PFSK-1 (cell line): ENCODE measurements at regions not wholly inside any gene's neighbourhood (a gene's known extent, or its start where the extent isn't known, plus 50 kb on each side); places are given as distances from the start of the nearest gene placed in this dataset.

Source experiments
- FOXP2 ChIP-seq: optimal IDR thresholded peaks from 2 replicates; pipeline ENCODE3; 2011; ENCODE audit warnings: borderline replicate concordance, control low read depth, inconsistent platforms; ENCODE audit not compliant: insufficient read depth; ENCODE audit errors: extremely low read length, extremely low read depth
- POLR2AphosphoS5 ChIP-seq: IDR thresholded peaks from 2 replicates; pipeline ENCODE4 v1.6.1; 2012; ENCODE audit warnings: low read depth, mild to moderate bottlenecking, control low read depth, low read length, moderate library complexity
- SIN3A ChIP-seq: IDR thresholded peaks from 2 replicates; pipeline ENCODE4 v1.6.1; 2012; ENCODE audit warnings: mild to moderate bottlenecking, low read length, moderate library complexity, borderline replicate concordance; ENCODE audit not compliant: insufficient read depth
- TAF1 ChIP-seq: IDR thresholded peaks from 2 replicates; pipeline ENCODE4 v1.6.1; 2012; ENCODE audit warnings: low read length, control low read depth, borderline replicate concordance; ENCODE audit not compliant: insufficient read depth
- TF ChIP-seq, protein P1 (sequence below), 2 experiments: IDR thresholded peaks; 2 replicates each; pipeline versions ENCODE4 v1.6.1 to v1.8.0; 2011 to 2012; ENCODE audit warnings: low read depth in 2 of 2, low read length in 2 of 2, control low read depth in 1 of 2, inconsistent platforms in 1 of 2, mild to moderate bottlenecking in 1 of 2, moderate library complexity in 1 of 2; ENCODE audit not compliant: insufficient read depth in 1 of 2

DNA sequence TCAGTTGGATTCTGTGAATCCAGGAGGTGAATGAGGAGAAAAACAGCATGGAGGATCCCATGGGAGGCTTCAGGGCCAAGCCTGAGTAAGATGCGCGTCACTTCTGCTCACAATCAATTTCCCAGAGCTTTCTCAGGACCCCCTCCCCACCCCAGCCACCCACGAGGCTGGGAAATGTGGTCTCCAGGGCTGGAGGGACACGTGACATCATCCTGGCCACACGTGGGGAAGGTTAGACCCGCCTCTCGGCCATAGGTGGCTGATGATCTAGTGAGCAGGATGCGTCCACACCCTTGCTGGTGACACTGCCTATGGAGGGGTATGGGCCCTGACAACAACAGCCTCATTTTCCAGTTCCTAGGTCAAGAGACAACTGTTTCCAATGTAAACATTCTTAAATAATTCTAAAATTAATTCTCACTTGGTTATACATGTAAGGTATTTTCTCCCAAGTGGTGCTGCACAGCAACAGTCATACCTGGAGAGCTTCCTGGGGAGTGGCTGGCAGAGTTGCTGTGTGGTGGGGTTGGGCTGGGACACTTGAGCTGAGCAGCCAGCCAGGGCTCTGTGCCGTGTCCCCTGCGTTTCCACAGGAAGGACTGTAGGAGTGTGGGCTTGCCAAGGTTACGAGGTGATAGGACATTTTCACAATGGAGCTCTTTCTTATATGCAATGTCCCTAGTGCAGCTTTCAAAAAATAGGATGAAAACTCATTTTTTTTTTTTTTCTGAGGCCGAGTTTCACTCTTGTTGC lies 153.1 kb downstream of the GADD45G start:
- TF ChIP-seq FOXP2 (no peak), TAF1 (no peak), POLR2AphosphoS5 (no peak), SIN3A (no peak)
- TF ChIP-seq, protein P1, sequence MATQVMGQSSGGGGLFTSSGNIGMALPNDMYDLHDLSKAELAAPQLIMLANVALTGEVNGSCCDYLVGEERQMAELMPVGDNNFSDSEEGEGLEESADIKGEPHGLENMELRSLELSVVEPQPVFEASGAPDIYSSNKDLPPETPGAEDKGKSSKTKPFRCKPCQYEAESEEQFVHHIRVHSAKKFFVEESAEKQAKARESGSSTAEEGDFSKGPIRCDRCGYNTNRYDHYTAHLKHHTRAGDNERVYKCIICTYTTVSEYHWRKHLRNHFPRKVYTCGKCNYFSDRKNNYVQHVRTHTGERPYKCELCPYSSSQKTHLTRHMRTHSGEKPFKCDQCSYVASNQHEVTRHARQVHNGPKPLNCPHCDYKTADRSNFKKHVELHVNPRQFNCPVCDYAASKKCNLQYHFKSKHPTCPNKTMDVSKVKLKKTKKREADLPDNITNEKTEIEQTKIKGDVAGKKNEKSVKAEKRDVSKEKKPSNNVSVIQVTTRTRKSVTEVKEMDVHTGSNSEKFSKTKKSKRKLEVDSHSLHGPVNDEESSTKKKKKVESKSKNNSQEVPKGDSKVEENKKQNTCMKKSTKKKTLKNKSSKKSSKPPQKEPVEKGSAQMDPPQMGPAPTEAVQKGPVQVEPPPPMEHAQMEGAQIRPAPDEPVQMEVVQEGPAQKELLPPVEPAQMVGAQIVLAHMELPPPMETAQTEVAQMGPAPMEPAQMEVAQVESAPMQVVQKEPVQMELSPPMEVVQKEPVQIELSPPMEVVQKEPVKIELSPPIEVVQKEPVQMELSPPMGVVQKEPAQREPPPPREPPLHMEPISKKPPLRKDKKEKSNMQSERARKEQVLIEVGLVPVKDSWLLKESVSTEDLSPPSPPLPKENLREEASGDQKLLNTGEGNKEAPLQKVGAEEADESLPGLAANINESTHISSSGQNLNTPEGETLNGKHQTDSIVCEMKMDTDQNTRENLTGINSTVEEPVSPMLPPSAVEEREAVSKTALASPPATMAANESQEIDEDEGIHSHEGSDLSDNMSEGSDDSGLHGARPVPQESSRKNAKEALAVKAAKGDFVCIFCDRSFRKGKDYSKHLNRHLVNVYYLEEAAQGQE (IDR thresholded peaks at IDR 0.05; ENCODE audit: insufficient read depth in 1 of 2, low read depth in 2 of 2, low read length in 2 of 2), result no peak
